Neural cell (in vitro differentiated cells): ENCODE measurements at regions not wholly inside any gene's neighbourhood (a gene's known extent, or its start where the extent isn't known, plus 50 kb on each side); places are given as distances from the start of the nearest gene placed in this dataset.

Experiments
- H2AFZ ChIP-seq: fragments of 200-600, 300-800 bp; sonication (generic), shearing (Covaris generic); 2 replicates; pipeline ENCODE4 v1.6.0; 2014; ENCODE audit warnings: low read depth, mild to moderate bottlenecking, antibody characterized with exemption, low read length, moderate library complexity
- H3F3A ChIP-seq: fragments of 200-600 bp; shearing (Covaris generic); 2 replicates; pipeline ENCODE4 v1.6.1; 2016; ENCODE audit warnings: mild to moderate bottlenecking, moderate library complexity, mixed read lengths, antibody characterized with exemption, low read length; ENCODE audit not compliant: insufficient read depth, poor library complexity, severe bottlenecking
- H3K27ac ChIP-seq: fragments of 200-600, 300-800 bp; sonication (generic), shearing (Covaris generic); 2 replicates; pipeline ENCODE4 v1.5.1; 2014; ENCODE audit warnings: mild to moderate bottlenecking, low read length, moderate library complexity
- H3K27me3 ChIP-seq: fragments of 300-800, 200-600 bp; sonication (generic), shearing (Covaris generic); 2 replicates; pipeline ENCODE4 v1.6.0; 2014; ENCODE audit warnings: mild to moderate bottlenecking, low read depth, low read length, moderate library complexity; ENCODE audit not compliant: insufficient read depth
- H3K36me3 ChIP-seq: fragments of 300-800, 200-600 bp; sonication (generic), shearing (Covaris generic); 2 replicates; pipeline ENCODE4 v1.5.1; 2014; ENCODE audit warnings: mild to moderate bottlenecking, antibody characterized with exemption, low read length, moderate library complexity; ENCODE audit not compliant: insufficient read depth
- H3K4me2 ChIP-seq: fragments of 300-800, 200-600 bp; sonication (generic), shearing (Covaris generic); 2 replicates; pipeline ENCODE4 v1.6.0; 2014; ENCODE audit warnings: mild to moderate bottlenecking, low read length
- H3K4me3 ChIP-seq: fragments of 300-800, 200-600 bp; sonication (generic), shearing (Covaris generic); 2 replicates; pipeline ENCODE4 v1.5.1; 2014; ENCODE audit warnings: mild to moderate bottlenecking, low read length, moderate library complexity
- H3K79me2 ChIP-seq: fragments of 200-600 bp; shearing (Covaris generic); replicated peaks from 2 replicates; pipeline ENCODE4 v1.6.0; 2014; ENCODE audit warnings: mild to moderate bottlenecking, low read length, moderate library complexity; ENCODE audit not compliant: insufficient read depth
- H3K9ac ChIP-seq: fragments of 300-800, 200-600 bp; sonication (generic), shearing (Covaris generic); 2 replicates; pipeline ENCODE4 v1.6.1; 2016; ENCODE audit warnings: mild to moderate bottlenecking, low read length, mixed read lengths
- H3K9me2 ChIP-seq: fragments of 200-600 bp; shearing (Covaris generic); 2 replicates; pipeline ENCODE4 v1.6.1; 2016; ENCODE audit warnings: mild to moderate bottlenecking, low read length, mixed read lengths; ENCODE audit not compliant: insufficient read depth
- H3K9me3 ChIP-seq: fragments of 200-600, 300-800 bp; sonication (generic), shearing (Covaris generic); 2 replicates; pipeline ENCODE4 v1.6.1; 2016; ENCODE audit warnings: mild to moderate bottlenecking, mixed run types, low read length, moderate library complexity, mixed read lengths
- H4K20me1 ChIP-seq: fragments of 200-600 bp; shearing (Covaris generic); 2 replicates; pipeline ENCODE4 v1.6.1; 2016; ENCODE audit warnings: mild to moderate bottlenecking, mixed run types; ENCODE audit not compliant: insufficient read depth
- EP300 ChIP-seq: fragments of 450-650 bp; conservative IDR thresholded peaks from 2 replicates; pipeline ENCODE4 v1.6.1; 2014; ENCODE audit warnings: antibody characterized with exemption, mild to moderate bottlenecking, moderate library complexity; ENCODE audit not compliant: poor library complexity, severe bottlenecking
- EZH2 ChIP-seq: fragments of 200-600, 300-800 bp; shearing (Covaris generic), sonication (generic); IDR thresholded peaks from 2 replicates; pipeline ENCODE4 v1.6.1; 2014; ENCODE audit warnings: antibody characterized with exemption, low read length, borderline replicate concordance, mild to moderate bottlenecking; ENCODE audit not compliant: insufficient read depth, poor library complexity, severe bottlenecking
- MXI1 ChIP-seq: fragments of 450-650 bp; conservative IDR thresholded peaks from 2 replicates; pipeline ENCODE4 v1.6.1; 2014; ENCODE audit warnings: antibody characterized with exemption, mild to moderate bottlenecking; ENCODE audit not compliant: poor library complexity, severe bottlenecking
- POLR2AphosphoS5 ChIP-seq: IDR thresholded peaks from 2 replicates; pipeline ENCODE4 v1.6.1; 2012
- RAD21 ChIP-seq: fragments of 450-650 bp; conservative IDR thresholded peaks from 2 replicates; pipeline ENCODE4 v1.6.1; 2014; ENCODE audit warnings: antibody characterized with exemption, mild to moderate bottlenecking, moderate library complexity
- REST ChIP-seq: IDR thresholded peaks from 2 replicates; pipeline ENCODE4 v1.6.1; 2012; ENCODE audit warnings: borderline replicate concordance
- SMC3 ChIP-seq: fragments of 450-650 bp; conservative IDR thresholded peaks from 2 replicates; pipeline ENCODE4 v1.6.1; 2014; ENCODE audit warnings: antibody characterized with exemption, mild to moderate bottlenecking, moderate library complexity; ENCODE audit not compliant: poor library complexity
- TAF1 ChIP-seq: IDR thresholded peaks from 2 replicates; pipeline ENCODE4 v1.6.1; 2012; ENCODE audit warnings: low read depth
- TF ChIP-seq, protein P1 (sequence below): fragments of 450-650 bp; IDR thresholded peaks from 2 replicates; pipeline ENCODE4 v1.5.1; 2014; ENCODE audit warnings: antibody characterized with exemption, mild to moderate bottlenecking, moderate library complexity; ENCODE audit not compliant: poor library complexity, severe bottlenecking

DNA sequence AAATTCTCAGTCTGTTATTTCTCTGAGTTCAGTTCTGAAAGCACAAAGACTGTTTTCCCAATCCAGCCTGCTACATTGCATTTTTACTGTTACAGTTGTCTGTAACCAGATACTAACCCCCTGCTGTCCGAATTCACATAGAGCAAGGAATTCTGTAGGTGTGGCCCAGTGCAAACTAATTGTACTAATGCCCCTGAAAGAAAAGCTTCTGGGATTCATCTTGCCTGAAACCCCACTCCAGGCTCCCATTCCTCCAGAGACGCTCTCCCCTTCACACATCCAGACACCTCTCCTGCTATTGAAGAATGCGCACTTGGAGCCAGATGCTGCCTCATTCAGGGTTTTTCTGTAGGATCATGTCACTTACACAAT is 127.0 kb downstream of the TTC32 start:
- Histone ChIP-seq H3K79me2 (no peaks in the 10 kb centered on the region), H3K4me2 (no peak overlapping the region), H3K36me3 (no peaks in the 10 kb centered on the region), H3K9me2 (no peaks in the 10 kb centered on the region), H2AFZ (no peak overlapping the region), H4K20me1 (no peaks in the 10 kb centered on the region), H3K27ac (no peak overlapping the region), H3K27me3 (no peaks in the 10 kb centered on the region), H3F3A (no peaks in the 10 kb centered on the region), H3K9me3 (no peaks in the 10 kb centered on the region), H3K9ac (no peak overlapping the region), H3K4me3 (no peak overlapping the region)
- TF ChIP-seq POLR2AphosphoS5 = no peak
- TF ChIP-seq SMC3 = no peak
- TF ChIP-seq TAF1 = no peak
- no peak for TF ChIP-seq EZH2
- TF ChIP-seq MXI1 = no peak
- TF ChIP-seq EP300 = no peak
- no peak for TF ChIP-seq REST
- TF ChIP-seq, protein P1, sequence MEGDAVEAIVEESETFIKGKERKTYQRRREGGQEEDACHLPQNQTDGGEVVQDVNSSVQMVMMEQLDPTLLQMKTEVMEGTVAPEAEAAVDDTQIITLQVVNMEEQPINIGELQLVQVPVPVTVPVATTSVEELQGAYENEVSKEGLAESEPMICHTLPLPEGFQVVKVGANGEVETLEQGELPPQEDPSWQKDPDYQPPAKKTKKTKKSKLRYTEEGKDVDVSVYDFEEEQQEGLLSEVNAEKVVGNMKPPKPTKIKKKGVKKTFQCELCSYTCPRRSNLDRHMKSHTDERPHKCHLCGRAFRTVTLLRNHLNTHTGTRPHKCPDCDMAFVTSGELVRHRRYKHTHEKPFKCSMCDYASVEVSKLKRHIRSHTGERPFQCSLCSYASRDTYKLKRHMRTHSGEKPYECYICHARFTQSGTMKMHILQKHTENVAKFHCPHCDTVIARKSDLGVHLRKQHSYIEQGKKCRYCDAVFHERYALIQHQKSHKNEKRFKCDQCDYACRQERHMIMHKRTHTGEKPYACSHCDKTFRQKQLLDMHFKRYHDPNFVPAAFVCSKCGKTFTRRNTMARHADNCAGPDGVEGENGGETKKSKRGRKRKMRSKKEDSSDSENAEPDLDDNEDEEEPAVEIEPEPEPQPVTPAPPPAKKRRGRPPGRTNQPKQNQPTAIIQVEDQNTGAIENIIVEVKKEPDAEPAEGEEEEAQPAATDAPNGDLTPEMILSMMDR = no peak
- TF ChIP-seq RAD21 = no peak

GRCh38 chr2:19772981-19773380 is 128.8 kb downstream of the TTC32 start:
- no peaks in the 10 kb centered on the region for H3K79me2 ChIP-seq
- no peaks in the 10 kb centered on the region for H4K20me1 ChIP-seq
- H3K4me2 ChIP-seq = no peak overlapping the region
- H2AFZ ChIP-seq = no peak overlapping the region
- no peak overlapping the region for H3K9ac ChIP-seq
- H3K27me3 ChIP-seq = no peaks in the 10 kb centered on the region
- H3K9me3 ChIP-seq = no peaks in the 10 kb centered on the region
- no peak overlapping the region for H3K27ac ChIP-seq
- H3K4me3 ChIP-seq = no peak overlapping the region
- no peaks in the 10 kb centered on the region for H3F3A ChIP-seq
- TF ChIP-seq POLR2AphosphoS5 (no peak), REST (no peak), EZH2 (no peak), RAD21 (no peak), SMC3 (no peak), EP300 (no peak), MXI1 (no peak), TAF1 (no peak)
- TF ChIP-seq, protein P1 = no peak
- H3K36me3 ChIP-seq = no peaks in the 10 kb centered on the region
- no peaks in the 10 kb centered on the region for H3K9me2 ChIP-seq
